Islet precursor cell (in vitro differentiated cells): ENCODE measurements at regions not wholly inside any gene's neighbourhood (a gene's known extent, or its start where the extent isn't known, plus 50 kb on each side); places are given as distances from the start of the nearest gene placed in this dataset.

Experiments
- DNase-seq: peaks from one replicate; pipeline ENCODE4 v3.0.0-alpha.2; 2018

DNA sequence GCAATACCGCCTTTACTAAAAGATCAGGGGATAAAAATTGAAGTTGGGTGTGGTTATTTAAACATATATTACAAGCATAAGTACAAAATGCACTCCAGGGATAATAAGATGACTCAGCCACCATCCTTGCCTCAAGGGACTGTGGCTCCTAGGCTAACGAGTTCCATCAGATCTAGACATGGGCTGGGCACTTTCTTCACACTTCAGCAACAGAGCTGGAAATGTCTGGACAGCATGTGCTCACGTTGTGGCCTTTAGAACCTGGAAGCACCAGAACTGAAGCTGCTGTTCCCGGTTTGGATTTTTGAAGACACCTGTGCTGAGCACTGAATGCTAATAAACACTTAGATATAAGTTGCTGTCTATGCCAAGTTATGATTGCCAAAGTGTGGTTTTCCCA is 384.2 kb upstream of the SALL3 start:
- DNase-seq = no peak

DNA sequence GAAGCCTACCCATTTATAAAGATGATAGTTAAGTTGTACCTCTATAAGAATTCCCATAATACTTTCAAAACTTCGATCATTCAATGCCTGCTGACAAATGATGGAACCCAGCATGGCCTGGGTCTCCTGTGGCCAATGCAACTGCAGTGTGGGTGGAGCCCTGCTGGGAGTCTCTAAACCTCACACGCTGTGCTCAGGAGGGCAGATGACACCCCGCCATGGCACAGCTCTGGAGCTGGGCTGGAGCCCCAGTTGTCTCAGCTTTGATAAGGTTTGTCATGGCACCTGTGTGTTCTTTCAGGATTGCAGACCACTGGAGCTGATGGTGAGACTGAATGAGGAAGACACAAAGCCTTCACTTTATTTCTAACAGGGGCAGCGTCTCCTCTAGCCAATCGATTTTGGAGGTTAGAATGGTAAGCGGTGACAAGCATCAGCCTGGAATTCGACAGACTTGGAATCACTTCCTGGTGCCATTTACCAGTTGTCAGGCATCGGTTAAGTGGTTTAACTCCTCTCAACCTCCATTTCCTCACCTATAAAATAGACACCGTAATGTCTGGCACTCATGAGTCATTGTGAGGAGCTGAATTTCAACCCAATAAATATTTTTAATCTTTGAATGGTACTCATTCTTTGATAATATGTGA is 383.6 kb upstream of the SALL3 start:
- DNase-seq = peak; percentile 66

DNA sequence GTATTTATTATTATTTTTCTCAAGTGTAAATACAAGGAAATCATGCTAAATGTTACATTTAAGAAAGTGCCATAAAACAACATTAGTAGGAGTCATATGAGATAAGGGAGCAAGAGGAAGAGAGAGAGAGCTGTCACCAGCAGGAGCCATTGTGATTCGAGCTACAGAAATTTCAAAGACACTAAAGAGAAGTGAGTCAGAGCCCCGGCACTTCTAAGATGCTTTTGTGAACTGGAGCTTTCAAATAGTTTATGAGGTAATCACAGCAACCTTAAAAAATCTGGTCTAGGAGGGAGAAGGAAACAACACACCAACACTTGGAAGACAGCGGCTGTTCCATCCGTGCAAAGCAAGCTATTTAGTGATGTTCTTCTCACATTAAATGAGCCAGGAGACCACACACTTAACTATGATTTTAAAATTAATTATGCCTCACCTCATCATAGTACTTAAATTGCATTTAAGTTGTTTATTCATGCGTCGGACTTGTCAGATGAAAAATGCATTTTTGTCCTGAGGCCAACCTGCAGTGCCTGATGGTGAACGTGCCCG is 382.7 kb upstream of the SALL3 start:
- DNase-seq = peak; percentile 78

DNA sequence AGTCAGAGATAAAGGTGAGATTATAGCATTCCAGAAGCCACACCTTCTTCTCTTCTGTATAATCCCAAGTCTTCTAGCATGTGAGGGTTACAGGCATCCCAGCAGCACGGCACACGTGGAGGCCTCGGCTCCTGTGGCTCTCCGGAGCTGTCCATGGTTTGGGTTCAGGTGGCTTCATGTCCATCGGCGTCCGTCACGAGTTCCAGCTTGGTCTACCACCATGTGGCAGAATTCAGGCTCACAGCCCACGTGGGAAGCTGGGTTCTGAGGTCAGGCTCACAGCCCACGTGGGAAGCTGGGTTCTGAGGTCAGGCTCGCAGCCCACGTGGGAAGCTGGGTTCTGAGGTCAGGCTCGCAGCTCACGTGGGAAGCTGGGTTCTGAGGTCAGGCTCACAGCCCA is 378.3 kb upstream of the SALL3 start:
- peak; percentile 43 for DNase-seq

DNA sequence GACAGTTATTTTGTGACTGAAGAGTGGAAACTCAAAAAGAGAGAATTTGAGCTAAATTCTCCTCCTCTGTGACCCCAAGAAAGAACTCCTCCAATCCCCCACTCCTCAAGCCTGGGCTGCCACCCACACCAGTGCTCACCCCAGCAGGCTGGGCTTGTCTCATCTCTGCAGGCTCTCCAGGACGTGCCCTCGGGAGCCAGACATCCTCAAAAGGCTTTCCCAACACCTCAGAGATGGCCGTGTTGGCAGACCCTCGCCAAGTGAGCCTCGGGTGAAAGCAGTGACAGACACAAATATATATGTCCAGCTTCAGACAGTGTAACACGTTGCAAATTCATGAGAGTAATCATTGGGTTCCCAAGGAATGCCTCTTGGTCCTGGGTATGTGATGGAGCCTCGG is 377.7 kb upstream of the SALL3 start:
- peak; percentile 34 for DNase-seq

DNA sequence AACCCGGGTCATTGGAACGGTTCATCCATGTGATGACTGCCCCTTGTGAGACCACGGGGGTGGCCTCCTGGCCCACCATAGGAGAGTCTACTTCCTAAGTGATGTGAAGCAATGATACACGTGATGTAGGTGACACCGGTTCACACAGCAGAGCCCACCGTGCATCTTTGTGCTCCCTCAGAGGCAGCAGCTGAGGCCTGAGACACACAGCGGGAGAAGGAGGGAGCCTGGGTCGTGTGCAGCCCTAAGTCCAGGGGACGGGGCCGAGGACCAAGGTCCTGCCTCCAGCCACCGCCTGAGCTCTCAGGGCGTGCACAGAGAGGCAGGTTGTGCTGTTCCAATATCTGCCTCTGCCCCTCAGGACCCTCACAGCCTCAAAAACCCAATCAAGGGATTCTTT is 377.2 kb upstream of the SALL3 start:
- peak; percentile 19 for DNase-seq

DNA sequence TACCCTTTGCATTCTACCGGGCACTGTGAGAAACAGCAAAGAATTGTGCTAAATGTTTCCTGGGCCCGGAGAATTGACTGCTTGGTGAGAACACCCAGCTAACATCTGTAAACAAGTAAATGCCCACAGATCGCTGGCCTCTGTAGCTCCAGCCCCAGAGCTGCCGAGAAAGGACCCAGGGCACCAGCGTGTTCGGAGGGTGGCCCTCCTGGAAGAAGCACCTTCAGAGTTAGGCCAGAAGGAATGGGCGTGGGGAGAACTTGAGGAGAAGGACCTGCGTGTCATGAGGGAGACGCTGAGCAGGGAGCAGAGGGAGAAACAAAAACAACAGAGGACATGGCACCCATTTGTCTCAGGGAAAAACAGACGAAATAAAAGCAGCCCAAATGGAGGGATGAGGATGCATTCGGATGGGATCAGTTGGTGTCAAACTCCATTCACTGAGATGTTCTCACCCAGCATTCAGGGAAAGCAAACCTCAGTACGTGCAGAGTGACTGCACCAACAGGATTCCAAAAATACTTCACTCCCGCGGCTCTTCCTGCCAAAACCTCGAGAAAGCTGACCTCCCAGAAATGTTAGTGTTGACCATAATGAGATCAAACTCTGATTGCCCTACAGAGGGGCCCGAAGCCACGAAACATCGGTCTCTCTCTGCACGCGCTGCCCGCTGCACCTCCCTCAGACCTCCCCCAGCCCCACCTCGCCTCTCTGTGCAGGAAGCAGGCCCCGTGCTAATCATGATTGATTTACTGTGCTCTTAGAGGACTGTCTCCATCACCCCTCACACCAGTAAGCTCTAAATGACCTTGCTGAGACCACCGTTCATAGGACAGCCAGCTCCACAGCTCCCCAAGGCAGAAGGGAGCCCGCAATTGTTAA is 376.3 kb upstream of the SALL3 start:
- peak; percentile 46 for DNase-seq

DNA sequence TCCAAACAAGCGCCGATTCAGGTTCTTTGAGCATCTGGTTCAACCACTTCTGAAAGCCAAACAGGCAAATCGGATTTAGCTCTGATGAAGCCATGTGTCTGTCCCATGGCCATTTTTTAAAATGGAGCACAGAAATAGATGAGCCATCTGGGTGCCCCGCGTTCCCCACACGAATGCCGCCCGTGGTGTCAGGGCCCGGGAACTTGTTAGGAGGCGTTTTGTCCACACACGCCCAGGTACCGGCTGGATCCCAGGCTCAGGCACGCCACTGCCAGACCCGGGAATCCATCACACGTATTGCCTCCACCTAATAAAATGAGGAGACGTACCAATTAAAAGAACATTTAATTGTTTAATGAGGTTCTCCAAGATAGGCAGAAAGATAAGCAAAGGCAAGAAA is 374.4 kb upstream of the SALL3 start:
- DNase-seq = peak; percentile 45

DNA sequence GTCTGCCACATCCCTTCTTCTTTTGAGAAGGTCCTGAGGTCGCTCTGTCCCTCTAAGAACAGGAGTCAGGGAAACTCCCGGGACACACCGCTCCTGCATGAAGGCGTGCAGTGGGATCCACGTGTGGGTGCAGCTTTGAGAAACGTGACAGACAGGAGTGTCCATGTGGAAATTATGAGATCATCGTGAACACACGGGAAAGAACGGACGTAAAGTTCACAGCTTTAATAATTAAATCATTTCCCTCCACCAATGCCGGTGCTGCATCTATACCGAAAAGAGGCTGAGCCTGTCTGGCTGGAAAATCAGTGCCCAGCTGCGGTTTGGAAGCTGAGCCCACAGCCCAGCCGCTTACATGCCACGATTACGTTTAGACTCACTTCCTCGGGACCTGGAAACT is 372.4 kb upstream of the SALL3 start:
- DNase-seq = peak; percentile 40

DNA sequence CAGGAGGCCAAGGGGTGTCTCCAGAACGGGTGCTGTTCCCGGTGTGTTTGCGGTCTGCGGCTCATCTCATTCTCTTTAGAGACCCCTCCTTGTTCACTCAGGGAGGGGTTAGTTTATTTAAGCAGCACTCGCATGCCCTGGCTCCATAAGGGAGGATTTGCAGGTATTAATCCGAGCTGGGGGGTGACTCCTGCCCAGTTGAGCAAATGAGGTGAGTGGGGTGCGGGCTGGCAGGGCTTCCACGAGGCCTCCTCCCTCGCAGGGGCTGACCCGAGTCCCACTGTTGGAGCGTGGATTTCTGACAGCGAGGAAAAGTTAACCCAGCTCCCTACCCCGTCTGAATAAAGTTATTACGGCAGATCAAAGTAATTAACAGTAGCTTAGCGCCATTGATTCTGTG is 371.8 kb upstream of the SALL3 start:
- peak; percentile 22 for DNase-seq

DNA sequence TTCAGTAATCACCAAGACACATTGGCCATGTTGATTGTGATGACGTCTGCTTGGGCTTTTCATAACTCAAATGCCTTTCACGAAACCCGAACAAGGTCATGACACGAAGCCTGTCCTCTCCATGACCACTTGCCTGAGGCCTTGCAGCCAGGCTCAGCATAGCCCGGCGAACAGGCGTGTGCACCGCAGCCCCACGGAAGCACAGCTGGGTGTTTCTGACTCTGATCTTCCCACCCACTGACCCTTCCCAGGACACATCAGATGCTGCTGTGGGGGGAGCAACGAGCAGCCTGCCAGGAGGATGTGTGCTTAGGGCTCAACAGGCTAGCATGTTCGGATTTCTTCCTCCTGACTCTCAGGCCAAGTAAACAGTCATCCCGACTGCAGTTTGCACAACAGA is 369.4 kb upstream of the SALL3 start:
- peak; percentile 21 for DNase-seq

DNA sequence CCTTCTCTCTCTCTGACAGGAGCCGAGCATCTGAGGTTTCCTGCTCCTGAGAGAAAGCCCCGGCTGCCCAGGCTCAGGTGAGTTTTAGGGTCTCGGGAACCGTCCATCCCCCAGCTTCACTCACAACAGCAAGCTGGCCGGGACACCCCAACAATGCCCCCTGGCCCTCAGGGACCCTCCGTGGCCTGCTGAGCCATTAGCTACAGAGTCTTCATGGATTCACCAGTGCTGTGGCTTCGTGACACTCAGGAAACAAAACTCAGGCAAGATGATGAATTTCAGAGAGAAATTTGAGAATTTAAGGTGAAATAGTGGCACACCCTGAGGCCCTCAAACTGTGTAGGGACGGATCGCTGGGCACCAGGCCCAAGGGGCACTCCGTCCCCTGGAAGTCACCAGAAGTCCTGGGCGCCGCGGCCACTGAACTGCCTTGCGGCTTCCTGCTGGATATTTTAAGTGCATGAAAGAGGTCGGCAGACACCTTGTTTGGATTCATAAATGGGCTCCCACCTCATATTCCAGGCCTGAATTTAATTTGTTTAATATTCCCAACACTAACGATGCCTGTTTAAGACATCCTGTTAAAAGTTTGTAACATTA is 368.3 kb upstream of the SALL3 start:
- peak; percentile 22 for DNase-seq

DNA sequence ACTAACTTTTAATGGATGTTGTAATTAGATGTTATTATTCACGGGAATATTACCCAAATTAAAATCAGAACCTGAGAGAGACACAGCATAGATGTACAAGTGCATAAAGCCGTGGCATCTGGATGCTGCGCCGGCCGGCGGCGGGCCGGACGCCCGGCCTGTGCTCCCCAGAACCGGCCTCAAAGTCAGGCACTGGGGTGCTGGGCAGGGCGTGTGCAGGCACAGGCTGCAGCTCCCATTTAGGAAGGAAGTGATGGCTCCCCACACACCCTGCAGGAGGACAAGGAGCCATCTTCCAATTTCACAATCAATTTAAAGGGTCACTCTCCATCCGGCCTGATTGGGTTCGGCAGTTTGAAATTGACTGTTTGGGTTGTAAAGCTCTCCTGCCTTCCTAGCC is 367.7 kb upstream of the SALL3 start:
- peak; percentile 40 for DNase-seq

DNA sequence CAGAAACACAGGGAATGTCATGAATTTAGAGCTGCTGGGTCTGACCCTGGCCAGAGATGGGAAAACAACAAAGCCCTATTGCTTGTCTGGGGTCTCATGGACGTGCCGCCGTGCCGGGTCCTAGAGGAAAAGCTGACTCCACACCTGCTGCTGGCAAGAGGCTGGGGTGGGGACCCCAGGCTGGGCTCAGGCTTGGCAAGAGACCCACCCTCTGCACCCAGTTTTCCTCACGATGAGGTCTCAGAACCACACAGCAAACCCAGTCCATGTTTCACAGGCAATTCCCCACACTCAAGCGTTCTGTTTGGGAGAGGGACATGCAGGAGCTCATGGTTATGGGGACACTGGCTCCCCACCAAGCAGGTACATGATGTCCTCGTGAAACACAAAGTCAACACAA is 367.3 kb upstream of the SALL3 start:
- peak; percentile 16 for DNase-seq

DNA sequence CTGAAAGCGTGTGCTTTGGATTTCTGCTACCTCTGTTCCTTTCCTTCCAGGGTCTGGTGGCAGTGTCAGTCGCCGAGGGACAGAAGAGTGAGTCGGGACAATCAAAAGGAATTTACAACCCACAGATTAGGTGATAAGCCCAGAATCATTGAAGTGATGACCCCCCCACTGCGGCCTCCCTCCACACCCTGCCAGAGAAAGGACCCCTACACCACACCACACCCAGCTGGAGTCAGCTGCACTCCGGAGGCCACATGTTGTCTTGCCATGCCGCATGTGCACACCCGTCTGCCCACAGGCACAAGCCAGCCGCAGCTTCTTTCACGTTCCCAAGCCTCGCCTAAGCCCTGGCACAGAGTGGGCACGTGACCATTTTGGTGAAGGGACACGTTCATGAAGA is 366.8 kb upstream of the SALL3 start:
- DNase-seq = peak; percentile 47

DNA sequence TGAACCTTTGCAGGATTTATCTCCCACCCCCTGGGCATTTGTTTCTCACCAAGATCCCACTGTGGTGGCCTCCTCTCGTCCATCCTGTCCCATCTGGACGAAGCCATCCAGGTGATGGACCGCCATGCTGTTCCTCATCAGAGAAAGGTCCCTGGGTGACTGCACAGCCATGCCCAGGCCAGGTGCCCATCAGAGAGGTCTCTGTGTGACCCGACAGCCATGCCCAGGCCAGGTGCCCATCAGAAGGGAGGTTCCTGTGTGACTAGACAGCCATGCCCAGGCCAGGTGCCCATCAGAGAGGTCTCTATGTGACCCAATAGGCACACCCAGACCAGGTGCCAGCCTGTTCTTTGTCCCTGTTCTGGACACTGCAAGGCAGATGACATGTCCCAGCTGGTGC is 360.9 kb upstream of the SALL3 start:
- DNase-seq = no peak

DNA sequence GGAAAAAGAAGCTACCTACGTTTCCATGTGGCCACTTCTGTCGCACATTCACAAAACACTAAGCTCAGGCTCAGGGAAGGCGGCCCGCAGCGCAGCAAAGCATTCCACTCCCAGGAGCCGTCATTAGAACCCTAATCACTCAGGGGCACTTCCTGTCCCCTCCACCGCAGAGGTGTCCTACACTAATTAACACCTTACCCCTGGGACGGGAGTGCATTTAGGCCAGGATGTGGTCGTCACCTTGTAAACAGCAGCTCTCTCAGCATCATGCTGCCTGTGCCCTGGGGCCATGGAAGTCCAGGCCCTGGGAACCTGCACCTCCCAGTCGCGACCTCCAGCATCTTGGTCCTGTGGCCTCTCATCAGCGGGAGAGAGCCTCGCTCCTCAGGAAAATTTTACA is 359.8 kb upstream of the SALL3 start:
- DNase-seq = peak; percentile 69

DNA sequence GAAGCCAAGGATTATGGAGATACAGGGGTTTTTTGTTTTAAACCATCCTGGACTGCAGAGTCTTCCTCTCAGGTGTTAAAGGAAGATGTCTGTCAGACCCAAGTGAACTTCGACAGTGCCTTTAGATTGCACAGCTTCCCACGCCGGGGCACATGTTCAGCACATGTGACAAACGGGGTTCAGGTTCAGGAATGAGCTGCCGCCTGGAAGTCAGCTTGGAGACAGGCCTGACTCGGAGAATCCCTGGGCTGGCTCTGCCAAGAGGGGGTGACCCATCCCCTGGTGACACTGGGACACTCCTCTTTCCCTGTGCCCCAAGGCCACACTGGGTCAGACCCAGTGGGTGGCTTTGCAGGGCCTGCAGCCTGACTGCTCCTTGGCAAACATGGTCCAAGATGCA is 359.3 kb upstream of the SALL3 start:
- no peak for DNase-seq

DNA sequence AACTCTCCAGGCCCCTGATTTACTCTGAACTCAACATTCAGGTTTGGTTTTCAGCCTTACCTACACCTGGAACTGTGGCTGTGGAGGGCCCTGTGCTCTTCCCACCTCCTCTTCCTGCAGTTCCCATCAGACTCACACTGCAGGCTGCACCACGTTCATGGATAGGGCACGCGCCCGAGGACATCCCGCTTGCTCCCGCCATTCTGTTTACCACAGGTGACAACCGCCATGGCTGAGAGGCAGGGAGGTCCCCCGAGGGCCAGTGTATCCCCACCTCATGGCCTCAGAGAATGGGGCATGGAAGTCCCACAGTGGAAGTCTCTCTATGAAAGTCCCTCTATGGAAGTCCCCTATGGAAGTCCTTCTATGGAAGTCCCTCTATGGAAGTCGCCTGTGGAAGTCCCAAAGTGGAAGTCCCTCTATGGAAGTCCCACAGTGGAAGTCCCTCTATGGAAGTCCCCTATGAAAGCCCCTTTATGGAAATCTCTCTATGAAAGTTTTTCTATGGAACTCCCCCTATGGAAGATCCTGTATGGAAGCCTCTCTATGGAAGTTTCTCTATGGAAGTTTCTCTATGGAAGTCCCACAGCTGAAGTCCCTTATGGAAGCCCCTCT is 358.4 kb upstream of the SALL3 start:
- no peak for DNase-seq

DNA sequence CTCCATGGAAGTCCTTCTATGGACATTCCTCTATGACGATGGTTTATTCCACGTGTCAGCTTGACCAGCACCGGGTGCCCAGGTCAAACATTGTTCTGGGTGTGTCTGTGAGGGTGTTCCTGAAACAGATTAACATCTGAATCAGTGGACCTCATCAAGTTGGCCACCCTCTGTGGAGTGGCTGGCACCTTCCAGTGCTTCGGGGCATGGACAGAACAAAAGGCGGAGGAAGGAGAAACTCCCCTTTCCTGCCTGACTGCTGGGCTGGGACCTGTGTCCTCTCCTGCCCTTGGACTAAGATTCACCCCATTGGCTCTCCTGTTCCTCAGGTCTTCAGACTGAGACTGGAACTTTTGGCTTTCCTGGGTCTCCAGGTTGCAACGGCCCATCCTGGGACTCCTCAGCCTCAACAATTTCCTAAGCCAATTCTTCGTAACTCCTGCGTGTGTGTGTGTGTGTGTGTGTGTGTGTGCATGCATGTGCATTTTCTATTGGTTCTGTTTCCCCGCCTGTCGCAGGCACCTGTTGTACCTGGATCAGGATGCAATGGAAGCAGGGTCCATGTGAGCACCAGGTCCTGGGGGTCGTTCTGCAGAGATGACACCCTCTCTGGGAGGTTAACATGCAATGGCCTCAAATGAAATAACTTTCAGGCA is 357.2 kb upstream of the SALL3 start:
- no peak for DNase-seq

DNA sequence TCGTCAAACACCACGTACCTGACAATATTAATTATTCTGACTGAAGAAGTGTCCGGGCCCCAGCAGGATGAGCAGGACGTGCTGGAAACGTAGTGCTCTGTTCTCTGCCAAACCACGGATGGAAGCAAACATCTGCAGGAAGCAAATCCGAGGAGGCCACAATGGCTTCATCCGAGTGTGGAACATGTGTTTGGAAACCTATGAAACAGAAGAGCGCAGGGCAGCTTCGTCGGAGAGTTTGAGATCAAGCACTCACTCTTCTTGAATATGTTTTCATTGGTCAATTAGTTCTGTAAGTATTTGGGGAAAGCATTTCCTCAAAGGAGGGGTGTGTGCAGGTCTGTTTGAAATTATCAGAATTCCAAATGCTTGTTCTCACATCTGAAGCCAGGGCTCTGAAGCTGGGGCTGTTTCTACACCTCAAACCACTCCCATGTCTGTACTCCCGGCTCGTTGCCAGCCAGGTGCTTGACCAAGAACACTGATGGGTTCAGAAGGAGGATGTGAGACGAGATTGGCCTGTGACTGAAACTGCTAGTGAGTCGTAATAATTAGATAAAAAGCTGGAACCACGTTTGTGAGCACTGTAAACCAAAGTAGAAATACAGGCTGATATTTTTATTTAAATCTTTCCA is 356.6 kb upstream of the SALL3 start:
- no peak for DNase-seq

DNA sequence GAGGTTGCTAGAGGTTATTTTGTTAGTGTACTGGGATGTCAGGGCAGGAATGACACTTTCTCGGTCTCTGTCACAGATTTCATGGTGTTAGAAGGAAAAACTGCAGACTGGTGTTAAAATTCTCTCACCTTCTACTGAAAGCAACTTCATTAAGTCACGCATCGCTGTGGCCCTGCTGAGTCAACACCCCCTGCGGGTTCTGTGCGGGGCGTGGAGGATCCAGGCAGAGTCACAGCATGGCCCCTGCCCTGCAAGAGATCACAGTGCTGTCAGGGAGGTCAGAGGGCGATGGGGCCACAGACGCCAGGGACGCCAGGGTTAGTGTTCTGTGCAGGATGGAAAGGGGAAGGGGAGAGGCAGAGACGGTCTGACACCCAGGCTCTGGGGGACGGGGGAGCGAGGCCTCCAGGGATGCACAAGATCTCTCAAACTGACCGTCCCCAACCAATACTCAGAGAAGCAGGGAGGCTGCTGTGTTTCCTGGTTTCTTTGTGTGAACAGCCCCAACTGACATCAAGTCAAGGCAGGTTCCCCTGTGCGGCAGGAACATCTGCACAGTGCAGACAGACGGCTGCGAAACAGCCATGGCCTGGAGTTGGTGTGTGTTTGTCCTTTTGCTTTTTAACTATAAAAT is 354.9 kb upstream of the SALL3 start:
- no peak for DNase-seq
